Eye (tissue), 1 donor: ENCODE measurements at regions not wholly inside any gene's neighbourhood (a gene's known extent, or its start where the extent isn't known, plus 50 kb on each side); places are given as distances from the start of the nearest gene placed in this dataset.

Experiments used
- DNase-seq: peaks from one replicate; pipeline ENCODE4 v3.0.0-alpha.2; 2015

DNA sequence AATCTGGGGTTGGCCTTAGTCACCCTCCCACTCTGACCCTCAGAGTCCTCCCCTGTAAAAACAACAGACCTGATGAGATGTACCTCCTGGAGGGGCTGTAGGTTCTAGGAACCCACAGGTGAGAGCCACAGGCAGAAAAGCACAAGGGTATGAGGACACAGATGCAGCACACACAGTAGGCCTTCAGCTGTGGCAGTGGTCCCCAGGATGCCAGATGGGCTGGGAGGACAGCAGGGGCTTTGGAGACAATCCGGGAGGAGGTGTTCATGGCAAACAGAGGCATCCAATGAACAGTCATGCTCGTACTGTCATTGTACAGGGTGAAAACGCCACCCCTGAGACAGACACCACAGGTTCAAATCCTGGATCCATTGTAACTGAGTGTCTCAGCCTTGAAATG, 463.1 kb downstream of the MATN1 start:
- no peak for DNase-seq

DNA sequence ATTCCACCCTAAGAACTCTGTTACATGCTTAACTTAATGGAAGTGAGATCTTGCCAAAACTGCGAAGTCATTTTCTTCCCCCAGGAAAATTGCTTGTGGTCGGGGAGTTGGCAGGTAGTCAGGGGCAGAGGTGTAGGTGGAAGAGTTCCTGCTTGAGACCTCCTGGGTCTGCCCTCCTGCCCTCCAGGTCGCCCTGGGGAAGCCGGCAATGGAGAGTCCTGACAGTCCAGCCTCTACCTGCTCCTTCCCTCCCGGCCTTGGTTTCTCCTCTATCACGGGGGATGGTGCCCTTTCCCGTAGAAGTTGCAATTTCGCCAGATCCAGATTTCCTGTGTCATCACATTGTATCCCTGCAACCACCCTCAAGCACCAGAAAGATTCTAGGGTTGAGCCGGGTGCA, 463.8 kb downstream of the MATN1 start:
- DNase-seq, result no peak

DNA sequence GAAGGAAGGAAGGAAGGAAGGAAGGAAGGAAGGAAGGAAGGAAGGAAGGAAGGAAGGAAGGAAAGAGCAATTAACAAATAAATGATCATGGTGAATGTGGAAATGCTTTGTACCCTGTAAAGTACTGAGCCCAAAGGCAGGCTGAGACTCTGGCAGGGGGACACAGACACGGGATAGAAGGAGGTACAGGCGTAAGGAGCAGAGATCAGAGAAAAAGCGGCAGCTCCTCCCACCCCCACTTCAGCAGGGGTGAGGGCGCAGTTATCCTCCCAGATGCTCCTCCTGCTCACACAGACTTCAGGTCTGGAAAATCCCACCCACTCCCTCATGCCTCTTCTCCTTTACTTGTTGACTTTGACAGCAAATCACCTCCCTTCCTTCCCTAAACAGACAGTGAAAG, 464.5 kb downstream of the MATN1 start:
- no peak for DNase-seq

- DNase-seq, result no peak
These were observed 464.9 kb downstream of the MATN1 start for GRCh38 chr1:30258471-30258870.

DNA sequence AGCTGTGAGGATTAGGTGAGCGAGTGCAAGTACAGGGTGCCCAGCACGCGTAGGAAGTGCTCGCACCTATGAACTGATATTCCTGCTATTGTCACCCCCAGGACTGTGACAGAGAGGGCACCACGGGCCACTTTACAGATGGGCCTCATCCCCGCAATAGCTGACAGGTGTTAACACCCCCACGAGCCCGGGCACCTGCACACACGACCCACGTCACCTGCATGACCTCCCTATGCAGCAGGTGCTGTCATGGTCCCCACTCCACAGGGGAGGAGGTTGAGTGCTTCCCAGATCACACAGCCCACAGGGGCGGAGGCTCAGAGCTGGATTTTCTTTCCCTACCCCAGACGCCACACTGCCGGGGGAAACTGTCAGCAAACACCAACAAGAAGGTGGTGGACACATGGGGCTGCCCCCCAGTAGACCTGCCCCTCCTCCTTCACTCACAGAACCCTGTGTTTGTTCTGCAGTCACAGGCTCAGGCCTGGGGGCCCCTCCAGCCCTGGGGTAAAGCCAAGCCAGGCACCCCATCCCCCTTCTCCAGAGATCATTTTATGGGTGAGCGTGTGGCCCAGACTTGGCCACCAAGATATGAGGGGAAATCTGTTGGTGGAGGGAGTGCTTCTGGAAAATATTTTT, 465.5 kb downstream of the MATN1 start:
- no peak for DNase-seq

DNA sequence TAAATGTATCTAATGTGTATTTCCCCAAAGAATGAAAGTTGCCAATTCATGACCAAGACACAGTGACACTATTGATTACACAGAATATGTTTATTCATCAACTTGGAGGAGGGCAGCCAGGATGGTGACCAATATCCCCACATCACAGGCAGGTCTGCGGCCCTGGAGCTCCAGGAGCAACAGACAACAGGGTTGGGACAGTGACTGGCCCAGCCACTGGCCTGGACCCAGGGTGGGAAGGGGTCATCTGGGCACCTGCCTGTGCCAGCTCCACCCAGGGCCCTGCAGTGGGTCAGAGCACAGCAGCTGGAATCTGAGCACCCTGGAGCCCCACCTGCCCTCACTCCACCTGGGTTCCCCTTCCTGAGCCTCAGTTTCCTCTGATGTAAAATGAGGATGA, 466.1 kb downstream of the MATN1 start:
- DNase-seq, result no peak

- no peak for DNase-seq
These were observed 466.5 kb downstream of the MATN1 start for GRCh38 chr1:30256911-30257310.

DNA sequence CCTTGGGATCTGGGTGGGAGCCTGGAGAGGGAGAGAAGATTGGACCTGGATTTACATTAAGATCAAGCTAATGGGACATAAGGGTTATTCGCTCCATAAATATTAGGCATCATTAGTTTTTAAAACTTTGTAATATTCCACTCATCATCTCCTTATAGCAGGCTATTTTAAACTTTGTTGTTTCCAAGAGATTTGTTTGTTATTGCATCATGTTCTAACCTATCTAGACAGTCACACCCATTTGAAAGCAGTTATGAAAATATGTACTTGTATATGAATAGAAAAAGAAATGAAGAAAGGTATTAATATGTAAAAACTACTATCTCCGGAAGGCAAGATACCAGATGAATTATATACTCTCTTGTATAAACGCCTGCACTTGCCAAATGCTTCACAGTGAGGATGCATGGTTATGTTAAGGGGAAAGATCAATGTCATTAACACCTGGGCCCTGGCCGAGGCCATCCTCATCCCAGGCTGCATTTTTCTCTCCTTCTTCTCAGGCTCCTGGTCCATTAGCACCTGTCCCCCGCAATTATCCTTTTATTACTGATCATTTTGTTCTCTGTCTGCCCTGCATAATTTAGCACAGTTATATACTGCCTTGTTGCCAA, 468.2 kb downstream of the MATN1 start:
- no peak for DNase-seq

GRCh38 chr1:30253807-30254440, 469.5 kb downstream of the MATN1 start:
- no peak for DNase-seq

- DNase-seq, result no peak
These were observed 470.0 kb downstream of the MATN1 start for GRCh38 chr1:30253361-30253760.

- DNase-seq, result peak; percentile 88
These were observed 472.2 kb downstream of the MATN1 start for GRCh38 chr1:30250984-30251850.

DNA sequence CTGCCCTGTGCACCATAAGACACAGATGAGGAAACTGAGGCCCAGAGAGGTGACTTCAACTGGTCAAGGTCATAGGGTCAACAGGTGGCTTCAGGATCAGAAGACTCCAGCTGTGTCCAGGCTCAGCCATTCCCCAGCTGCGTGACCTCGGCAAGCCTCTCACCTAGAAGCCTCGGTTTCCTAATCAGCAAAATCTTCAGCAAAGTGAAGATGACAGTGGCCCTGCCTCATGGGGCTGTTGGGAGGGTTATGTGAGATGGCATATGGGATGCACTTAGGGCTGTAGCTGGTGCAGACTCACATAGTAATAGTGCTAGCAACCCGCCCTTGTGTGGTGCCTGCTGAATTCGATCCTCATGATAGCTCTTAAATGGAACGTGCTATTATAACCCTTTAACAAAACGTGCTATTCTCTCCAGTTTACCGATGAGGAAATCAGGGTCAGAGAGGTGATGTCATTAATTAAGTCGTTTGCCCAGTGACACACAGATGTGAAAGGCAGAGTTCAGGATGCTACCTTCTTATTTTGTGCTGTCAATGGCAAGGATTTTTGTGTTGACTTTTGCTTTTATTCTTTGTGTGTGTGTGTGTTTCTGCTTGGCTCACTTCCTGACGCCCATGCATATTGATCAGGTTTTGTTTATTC, 472.9 kb downstream of the MATN1 start:
- DNase-seq, result peak; percentile 82

DNA sequence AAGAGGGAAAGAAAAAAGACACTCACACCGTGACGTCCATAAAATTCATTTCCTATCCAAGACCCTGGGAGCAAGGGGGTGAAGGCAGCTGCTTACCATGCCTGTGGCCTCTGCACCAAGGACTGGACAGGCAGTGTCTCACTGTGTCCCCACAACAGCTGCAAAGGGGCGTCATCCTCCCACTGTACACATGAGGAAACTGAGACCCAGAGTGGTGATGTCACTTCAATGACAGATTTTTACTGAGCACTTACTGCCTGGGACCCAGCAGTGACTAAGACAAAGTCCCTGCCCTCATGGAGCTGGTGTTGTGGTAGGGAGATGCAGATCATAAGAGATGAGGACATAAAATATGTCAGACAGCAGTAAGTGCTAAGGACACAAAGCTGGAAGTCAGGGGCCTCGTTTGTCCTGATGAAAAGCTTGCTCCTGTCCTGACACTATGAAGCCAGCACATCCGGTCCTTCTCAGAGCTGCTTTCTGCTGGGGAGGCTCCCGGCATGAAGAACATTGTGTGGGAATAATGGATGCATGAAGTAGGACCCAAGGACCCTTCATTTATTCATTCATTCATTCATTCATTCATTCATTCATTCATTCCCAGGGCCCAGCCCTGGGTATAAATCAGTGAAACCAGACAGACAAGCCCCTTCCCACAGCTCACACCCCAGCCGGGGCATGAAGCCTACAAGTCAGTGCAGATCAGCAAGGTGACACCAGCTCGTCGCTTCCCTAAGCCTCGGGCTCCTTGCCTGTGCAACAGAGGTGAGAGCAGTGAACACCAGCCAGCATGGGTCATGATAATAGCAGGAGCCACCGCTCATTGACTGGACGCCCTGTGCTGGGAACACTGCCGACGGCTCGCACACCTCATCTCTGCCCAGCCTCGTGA, 473.7 kb downstream of the MATN1 start:
- peak; percentile 11 for DNase-seq

GRCh38 chr1:30248774-30249173, 474.6 kb downstream of the MATN1 start:
- DNase-seq, result no peak

- DNase-seq, result no peak
These were observed 475.0 kb downstream of the MATN1 start for GRCh38 chr1:30248373-30248772.

DNA sequence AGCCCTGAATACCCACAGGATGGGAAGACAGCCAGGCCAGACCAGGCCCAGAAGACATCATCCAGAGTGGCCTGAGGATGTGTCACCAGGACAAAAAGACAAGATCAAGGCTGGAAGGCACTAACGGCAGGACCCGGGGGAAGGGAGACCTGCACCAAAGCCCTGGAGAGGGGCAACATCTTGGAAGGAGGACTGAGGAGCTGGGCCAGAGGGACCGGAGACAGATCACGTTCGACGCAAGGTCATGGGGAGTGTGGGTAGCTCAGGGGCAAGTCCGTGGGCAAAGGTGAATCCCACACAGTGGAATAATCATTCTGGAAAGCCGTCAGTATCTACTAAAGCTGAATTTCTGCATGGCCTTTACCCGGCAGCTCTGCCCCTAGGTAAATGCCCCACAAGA, 478.6 kb downstream of the MATN1 start:
- no peak for DNase-seq

DNA sequence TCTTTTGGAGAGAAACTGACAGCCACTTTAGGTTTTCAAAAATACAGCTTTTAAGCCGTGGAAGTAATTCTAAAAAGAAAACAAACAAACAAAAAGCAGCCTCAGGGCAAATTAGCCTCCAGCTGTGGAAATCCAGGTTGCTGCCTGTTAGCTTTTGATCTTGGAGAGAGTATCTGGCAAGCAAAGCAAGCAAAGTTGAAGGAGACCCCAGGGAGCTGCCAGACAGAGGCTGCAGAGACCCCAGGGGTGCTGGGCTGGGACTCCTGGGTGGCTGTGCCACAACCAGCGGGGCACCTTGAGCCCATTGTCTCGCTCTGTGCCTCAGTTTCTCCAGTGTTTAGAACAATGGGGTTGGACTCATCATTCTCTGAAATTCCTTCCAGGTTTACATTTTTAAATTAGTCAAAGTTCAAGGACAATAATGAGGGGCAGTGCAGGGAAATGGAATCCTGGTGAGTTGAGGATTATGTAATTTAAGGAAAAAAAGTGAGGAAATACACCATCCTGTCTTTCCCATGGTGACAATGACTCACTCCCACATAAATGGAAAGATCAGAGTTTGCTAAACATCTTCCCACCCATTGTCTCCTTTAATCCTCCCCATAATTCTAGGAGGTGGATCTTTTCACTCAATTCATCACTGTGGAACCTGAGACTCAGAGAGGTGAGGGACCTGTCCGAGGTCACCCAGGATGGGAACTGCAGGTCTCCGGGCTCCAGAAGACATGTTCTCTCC, 480.5 kb downstream of the MATN1 start:
- no peak for DNase-seq

DNA sequence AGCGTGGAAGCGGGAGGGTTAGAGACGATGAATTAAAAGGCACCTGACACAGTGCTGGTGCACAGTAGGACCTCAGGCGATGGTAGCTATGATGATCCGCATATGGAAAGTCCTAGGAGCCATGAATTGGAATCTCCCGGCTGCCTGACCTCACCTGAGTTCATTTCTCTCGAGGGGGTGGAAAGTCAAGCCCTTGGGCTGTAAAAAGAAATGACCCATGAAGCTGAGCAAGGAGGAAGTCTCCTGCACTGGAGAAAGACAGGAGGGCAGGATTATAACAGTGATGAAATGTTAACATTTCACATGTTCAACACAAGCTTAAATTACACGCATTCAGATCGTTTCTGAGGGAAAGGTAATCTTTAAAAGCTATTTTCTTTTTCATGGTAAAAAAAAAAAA, 481.2 kb downstream of the MATN1 start:
- no peak for DNase-seq

DNA sequence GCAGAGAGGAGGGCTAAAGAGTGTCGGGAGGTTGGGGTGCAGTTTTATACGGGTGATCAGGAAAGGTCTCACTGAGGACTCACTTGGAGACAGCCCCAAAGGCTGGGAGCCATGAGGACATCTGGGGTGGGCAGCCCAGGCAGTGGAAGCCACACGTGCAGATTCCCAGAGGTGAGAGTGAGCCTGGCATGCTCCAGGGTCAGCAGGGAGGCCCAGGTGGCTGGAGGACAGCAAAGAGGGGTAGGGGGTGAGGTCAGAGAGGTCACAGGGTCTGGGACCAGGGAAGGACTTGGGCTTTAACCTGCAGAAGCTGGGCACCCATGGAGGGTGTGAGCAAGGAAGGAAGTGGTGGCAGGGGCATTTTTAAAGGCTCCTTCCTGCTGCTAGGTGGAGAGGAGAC, 481.7 kb downstream of the MATN1 start:
- DNase-seq, result no peak

- DNase-seq, result no peak
These were observed 489.3 kb downstream of the MATN1 start for GRCh38 chr1:30234091-30234490.

- DNase-seq, result no peak
These were observed 491.0 kb downstream of the MATN1 start for GRCh38 chr1:30232288-30232899.
